ENCODE measurements at regions not wholly inside any gene's neighbourhood (a gene's known extent, or its start where the extent isn't known, plus 50 kb on each side); places are given as distances from the start of the nearest gene placed in this dataset.

DNA sequence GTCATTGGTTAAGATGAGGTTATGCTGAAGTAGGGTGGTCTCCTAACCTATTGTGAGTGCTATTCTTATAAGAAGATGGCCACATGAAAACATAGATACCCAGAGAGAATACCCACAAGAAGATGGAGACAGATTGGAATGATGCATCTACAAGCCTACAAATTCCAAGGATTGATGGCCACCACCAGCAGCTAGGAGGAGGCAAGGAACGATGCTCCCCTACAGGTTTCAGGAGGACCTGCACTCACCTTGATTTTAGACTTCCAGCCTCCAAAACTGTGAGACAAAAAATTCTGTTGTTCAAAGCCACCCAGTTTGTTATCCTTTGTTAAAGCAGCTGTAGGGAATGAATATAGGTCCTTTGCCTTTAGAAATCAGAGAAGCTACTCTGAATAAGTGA lies 227.4 kb downstream of the NEDD1 start:
- TF ChIP-seq, protein P1, sequence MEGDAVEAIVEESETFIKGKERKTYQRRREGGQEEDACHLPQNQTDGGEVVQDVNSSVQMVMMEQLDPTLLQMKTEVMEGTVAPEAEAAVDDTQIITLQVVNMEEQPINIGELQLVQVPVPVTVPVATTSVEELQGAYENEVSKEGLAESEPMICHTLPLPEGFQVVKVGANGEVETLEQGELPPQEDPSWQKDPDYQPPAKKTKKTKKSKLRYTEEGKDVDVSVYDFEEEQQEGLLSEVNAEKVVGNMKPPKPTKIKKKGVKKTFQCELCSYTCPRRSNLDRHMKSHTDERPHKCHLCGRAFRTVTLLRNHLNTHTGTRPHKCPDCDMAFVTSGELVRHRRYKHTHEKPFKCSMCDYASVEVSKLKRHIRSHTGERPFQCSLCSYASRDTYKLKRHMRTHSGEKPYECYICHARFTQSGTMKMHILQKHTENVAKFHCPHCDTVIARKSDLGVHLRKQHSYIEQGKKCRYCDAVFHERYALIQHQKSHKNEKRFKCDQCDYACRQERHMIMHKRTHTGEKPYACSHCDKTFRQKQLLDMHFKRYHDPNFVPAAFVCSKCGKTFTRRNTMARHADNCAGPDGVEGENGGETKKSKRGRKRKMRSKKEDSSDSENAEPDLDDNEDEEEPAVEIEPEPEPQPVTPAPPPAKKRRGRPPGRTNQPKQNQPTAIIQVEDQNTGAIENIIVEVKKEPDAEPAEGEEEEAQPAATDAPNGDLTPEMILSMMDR (IDR thresholded peaks at IDR 0.05; ENCODE audit: insufficient read depth, low read length): no peak
- no peak for TF ChIP-seq POLR2AphosphoS5 (IDR thresholded peaks at IDR 0.05; ENCODE audit: low read depth)
